HG03575 (cell line): ENCODE measurements at regions not wholly inside any gene's neighbourhood (a gene's known extent, or its start where the extent isn't known, plus 50 kb on each side); places are given as distances from the start of the nearest gene placed in this dataset.
"Not testable (repeated sequence)": the region's sequence is repeated elsewhere in the genome, so short reads cannot be mapped to it uniquely, and the experiment has no call there.

Source experiments
- ATAC-seq: cut with Tn5 transposase; IDR thresholded peaks from one replicate; pipeline ENCODE4 v1.9.1; 2021; ENCODE audit not compliant: unreplicated experiment, insufficient number of reproducible peaks, low FRiP score; ENCODE audit errors: extremely low read depth

GRCh38 chr18:11479031-11479430 is 130.4 kb upstream of the SLC35G4 start:
- ATAC-seq: not testable (repeated sequence)

DNA sequence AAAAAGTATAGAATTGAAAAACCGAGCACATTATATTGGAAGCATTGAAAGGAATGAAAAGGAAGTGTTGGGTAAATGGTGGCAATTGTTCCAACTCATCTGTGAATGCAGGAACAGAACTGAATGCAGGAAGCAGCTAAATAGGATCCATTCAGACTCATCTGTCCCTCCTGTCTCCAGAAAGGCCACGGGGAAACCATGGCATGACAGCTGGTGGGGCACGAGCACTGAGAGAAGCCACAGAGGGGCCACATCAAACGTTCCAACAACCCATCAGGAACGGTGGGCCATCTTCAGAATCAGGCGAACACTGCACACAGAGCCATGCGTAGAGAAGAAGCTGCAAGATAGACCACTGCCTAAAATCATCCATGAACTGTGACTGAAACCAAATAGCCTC is 138.5 kb upstream of the SLC35G4 start:
- no peak for ATAC-seq

- no peak for ATAC-seq
Observed at GRCh38 chr18:11468617-11469016, 140.8 kb upstream of the SLC35G4 start.

DNA sequence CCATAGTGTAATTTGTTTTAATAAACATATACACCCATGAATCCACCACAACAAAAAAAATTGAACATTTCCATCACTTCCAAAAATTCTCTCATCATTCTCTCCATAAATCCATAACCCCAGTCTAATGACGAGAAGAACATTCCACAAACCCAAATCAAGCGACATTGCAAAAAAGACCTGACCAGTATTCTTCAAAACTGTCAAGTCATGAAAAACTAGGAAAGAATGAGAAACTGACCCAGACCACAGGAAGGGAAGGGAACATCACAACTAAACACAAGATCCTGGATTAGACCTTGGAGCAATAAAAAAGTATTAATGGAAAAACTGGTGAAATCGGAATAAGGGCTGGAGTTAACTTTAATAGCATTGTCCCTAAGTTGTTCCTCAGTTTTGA is 141.3 kb upstream of the SLC35G4 start:
- no peak for ATAC-seq

- no peak for ATAC-seq
Observed at GRCh38 chr18:11467611-11468010, 141.8 kb upstream of the SLC35G4 start.

DNA sequence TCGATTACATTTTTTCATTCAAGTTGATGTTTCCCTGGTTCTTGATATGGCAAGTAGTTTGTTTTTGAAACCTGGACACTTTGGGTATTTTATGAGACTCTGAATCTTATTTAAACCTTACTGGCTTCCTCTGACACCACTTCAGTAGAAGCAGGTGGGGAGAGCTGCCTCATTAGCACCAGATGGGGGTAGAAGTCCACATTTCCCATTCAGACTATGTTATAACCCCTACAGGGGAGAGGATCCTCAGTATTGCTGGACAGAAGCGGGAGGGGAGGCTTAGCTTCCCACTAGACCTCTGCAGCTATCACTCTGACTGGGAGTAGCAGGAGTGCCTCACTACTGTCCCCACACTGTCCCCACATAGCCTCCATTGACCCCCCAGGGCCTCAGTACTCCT is 145.3 kb upstream of the SLC35G4 start:
- ATAC-seq: no peak

- no peak for ATAC-seq
Observed at GRCh38 chr18:11458447-11458846, 150.9 kb upstream of the SLC35G4 start.

GRCh38 chr18:11457853-11458252 is 151.5 kb upstream of the SLC35G4 start:
- ATAC-seq: not testable (repeated sequence)

DNA sequence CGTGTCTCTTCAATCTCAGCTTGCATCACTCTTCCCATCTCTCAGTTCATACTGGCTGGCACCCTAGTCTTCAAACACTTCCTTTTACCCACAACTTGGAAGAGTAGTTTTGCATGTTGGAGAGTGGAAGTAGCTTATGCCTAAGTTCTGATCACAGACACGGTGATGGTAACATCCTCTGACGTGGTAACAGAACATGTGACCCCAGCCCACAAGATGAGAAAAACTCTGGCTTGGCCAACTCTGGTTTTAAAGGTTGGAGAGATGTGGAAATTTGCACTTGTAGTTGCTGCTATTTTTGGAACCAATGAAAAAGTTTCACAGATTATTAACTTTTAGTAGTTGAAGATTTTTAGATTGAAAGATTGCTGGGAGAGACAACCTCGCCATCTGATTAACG is 155.4 kb upstream of the SLC35G4 start:
- ATAC-seq: no peak

GRCh38 chr18:11444169-11444568 is 165.2 kb upstream of the SLC35G4 start:
- not testable (repeated sequence) for ATAC-seq

DNA sequence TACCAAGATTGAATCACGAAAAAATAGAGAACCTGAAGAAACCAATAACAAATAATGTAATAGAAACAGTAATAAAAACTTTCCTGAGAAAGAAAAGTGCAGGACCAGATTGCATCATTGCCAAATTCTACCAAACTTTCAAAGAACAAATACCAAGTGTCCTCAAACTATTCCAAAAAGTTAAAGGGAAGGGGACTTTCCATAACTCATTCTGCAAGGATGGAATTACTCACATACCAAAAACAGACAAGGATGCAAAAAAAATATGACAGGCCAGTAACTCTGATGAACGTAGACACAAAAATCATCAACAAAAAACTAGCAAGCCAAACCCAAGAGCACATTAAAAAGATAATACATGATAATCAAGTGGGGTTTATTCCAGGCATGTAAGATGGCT is 172.3 kb upstream of the SLC35G4 start:
- no peak for ATAC-seq

GRCh38 chr18:11432360-11432811 is 177.0 kb upstream of the SLC35G4 start:
- no peak for ATAC-seq

- ATAC-seq: no peak
Observed at GRCh38 chr18:11429876-11430275, 179.5 kb upstream of the SLC35G4 start.

GRCh38 chr18:11425211-11425610 is 184.2 kb upstream of the SLC35G4 start:
- no peak for ATAC-seq

GRCh38 chr18:11419338-11419737 is 190.1 kb upstream of the SLC35G4 start:
- ATAC-seq: no peak

DNA sequence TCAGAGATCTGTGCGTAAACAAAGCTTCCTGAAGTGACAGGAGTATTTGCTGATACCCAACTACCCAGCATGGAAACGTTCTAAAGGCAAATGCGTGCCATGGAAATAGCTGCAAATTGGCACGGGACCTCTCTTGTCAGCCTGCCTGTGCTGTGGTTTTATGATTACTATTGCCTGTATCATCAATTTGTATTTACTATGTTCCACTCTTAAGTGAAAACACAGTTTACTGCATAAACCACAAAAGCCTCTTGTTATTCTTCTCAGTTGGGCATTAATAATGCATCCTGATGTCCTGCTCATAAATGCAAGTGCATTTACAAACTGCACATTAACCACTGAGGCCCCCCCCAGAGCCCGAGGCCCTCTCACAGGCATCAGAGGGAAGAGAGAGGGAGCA is 196.6 kb upstream of the SLC35G4 start:
- no peak for ATAC-seq

DNA sequence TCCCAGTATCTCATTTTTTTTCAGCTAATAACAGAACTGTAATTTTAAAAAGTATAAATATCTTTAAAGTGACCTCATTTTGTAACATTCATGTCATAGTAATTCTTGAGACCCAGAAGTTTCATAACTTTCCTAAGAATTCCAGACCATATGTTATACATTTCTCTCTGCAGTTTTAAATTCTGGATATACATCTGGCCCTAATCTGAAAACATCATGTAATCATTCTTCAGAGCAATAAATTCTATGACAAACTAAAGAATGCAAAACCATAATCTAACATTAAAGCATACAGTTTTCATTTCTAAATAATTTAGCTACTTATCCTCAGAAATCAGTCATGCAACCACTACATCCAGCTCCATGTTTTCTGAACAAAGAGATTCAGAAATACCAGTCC is 198.3 kb upstream of the SLC35G4 start:
- no peak for ATAC-seq

DNA sequence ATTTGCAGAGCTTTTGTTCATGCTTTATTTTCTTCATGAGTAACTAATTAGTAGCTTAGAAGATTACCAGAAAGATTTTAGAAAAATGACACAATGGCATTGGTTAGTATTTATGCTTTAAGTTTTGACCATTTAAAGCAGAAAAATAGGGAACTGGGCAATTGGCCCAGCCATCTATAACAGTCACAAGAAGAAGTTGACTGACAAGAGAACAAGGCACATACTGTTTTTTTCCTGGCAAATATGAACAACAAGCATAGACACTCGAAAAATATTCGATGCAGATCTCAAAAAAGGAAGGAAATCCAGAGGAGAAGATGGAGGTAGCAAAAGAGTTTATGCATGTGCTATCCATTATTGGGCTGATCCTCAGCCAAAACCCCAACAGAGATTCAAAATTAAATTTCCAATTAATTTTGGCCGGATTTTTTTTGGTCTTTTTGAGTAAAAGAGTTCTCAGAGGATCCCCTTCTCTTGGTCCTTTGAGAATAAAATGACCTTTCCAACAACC is 200.8 kb upstream of the SLC35G4 start:
- ATAC-seq: no peak

- no peak for ATAC-seq
Observed at GRCh38 chr18:11407940-11408339, 201.5 kb upstream of the SLC35G4 start.

GRCh38 chr18:11405804-11406203 is 203.6 kb upstream of the SLC35G4 start:
- ATAC-seq: no peak

- ATAC-seq: no peak
Observed at GRCh38 chr18:11400703-11401102, 208.7 kb upstream of the SLC35G4 start.
